Vagina (tissue), 2 donors: ENCODE measurements at regions not wholly inside any gene's neighbourhood (a gene's known extent, or its start where the extent isn't known, plus 50 kb on each side); places are given as distances from the start of the nearest gene placed in this dataset.

Experiments used
- DNase-seq, 2 donors: peaks; one replicate each; pipeline ENCODE4 v3.0.0-alpha.2; 2017; ENCODE audit errors: extremely low spot score in 2 of 2
- H3K27ac ChIP-seq: fragments of 200-600 bp; sonication (generic); one replicate; pipeline ENCODE4 v1.5.1; 2019
- H3K27me3 ChIP-seq: fragments of 200-600 bp; sonication (generic); one replicate; pipeline ENCODE4 v1.5.1; 2019
- H3K36me3 ChIP-seq, 2 donors: fragments of 200-600 bp; sonication (generic); one replicate each; pipeline ENCODE4 v1.5.1; 2017 to 2019
- H3K4me1 ChIP-seq: fragments of 200-600 bp; sonication (generic); one replicate; pipeline ENCODE4 v1.5.1; 2019
- H3K4me3 ChIP-seq, 2 donors: fragments of 200-600 bp; sonication (generic); 1 replicate in 1 of 2; 2 replicates in 1 of 2; pipeline ENCODE4 v1.5.1; 2016 to 2019
- H3K9me3 ChIP-seq: fragments of 200-600 bp; sonication (generic); one replicate; pipeline ENCODE4 v1.5.1; 2019
- POLR2A ChIP-seq, 2 donors: fragments of 450-650 bp; IDR thresholded peaks; one replicate each; pipeline ENCODE4 v1.6.1; 2017; ENCODE audit warnings: antibody characterized with exemption in 2 of 2, mild to moderate bottlenecking in 2 of 2, moderate library complexity in 2 of 2
- POLR2AphosphoS5 ChIP-seq, 2 donors: sonication (generic); formaldehyde crosslinking; IDR thresholded peaks; one replicate each; pipeline ENCODE4 v1.9.0; 2017; ENCODE audit warnings: antibody characterized with exemption in 2 of 2, mild to moderate bottlenecking in 2 of 2, low read depth in 1 of 2; ENCODE audit not compliant: insufficient read depth in 1 of 2
- intact Hi-C: fragments of 100-400 bp; cut with DNase I; formaldehyde crosslinking; loops from one replicate; pipeline ENCODE4 v1.15.1; 2023
- TF ChIP-seq, protein P1 (sequence below), 3 experiments: fragments of 450-650 bp in 2 of 3; fragments of 200-600 bp in 1 of 3; sonication (generic) in 1 of 3; IDR thresholded peaks; one replicate each; pipeline ENCODE4 v1.5.1; 2017 to 2019; ENCODE audit warnings: antibody characterized with exemption in 3 of 3, mild to moderate bottlenecking in 2 of 3, moderate library complexity in 2 of 3

DNA sequence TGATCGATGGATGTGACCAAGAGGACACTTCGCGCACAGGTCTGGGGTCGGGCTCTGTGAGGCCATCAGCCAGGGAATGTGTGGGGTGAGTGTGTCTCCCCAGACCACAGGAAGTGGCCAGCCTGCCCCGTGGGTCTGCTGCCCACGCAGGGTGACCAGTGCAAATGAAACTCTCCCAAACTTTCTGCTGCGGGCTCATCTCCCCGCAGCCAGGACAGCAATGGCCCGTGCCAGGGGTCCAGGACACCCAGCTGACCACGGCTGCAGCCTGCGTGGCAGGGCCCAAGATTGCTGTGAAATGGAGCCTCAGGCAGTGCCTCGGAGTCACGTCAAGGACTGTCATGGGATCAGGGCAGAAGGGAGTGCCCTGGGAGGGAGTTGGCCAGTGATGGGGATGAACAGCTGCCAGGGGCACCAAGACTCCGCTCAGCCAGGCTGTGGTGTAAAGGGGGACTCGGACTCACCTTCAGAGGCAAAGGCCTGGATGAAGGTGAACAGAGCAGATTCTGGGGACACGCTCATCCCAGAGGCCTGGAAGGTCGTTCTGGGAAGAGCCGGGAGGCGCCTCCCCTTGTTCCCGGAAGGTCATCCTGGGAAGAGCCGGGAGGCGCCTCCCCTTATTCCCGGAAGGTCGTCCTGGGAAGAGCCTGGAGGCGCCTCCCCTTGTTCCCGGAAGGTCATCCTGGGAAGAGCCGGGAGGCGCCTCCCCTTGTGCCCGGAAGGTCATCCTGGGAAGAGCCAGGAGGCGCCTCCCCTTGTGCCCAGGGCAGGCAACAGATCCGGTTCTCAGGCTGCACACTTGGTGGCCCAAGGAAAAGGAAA lies 252.6 kb downstream of the BRD1 start:
- Histone ChIP-seq H3K4me1 (no peaks in the 10 kb centered on the region), H3K4me3 (no peak overlapping the region), H3K27ac (no peak overlapping the region), H3K27me3 (no peaks in the 10 kb centered on the region), H3K9me3 (no peaks in the 10 kb centered on the region), H3K36me3 (no peaks in the 10 kb centered on the region)
- no peak for TF ChIP-seq POLR2A (IDR thresholded peaks at IDR 0.05)
- no peak for DNase-seq
- intact Hi-C loops = no loop called here

DNA sequence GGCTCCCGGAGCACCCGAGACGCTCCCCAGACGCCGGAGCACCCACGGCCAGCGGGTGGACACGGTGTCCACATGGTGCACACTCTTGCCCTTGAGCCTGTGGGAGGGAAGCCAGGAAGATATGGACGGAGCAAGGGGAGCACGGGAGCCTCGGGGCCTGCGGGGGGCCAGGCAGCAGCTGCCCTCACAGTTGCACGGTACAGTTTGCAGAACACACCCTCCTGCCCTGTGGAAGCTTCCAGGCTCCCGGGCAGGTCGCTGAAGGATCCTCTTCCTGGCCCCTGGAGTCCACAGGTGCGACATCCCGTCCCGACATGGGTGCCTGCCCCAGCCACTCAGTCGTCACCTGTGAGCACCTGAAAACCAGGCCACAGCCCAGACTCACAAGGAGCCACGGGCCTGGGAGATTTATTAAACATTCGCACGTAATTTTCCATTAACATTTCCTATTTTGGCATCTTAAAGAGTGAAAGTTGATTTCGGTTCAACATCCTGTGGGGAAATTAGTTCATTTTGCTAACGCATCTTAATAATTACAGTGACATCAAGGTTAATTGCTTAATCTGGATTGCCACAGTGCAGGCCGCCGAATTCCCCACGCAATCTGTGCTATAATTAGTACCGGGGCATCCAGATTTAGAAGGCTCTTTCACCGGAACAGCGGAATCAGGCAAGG lies 253.3 kb downstream of the BRD1 start:
- TF ChIP-seq, protein P1, sequence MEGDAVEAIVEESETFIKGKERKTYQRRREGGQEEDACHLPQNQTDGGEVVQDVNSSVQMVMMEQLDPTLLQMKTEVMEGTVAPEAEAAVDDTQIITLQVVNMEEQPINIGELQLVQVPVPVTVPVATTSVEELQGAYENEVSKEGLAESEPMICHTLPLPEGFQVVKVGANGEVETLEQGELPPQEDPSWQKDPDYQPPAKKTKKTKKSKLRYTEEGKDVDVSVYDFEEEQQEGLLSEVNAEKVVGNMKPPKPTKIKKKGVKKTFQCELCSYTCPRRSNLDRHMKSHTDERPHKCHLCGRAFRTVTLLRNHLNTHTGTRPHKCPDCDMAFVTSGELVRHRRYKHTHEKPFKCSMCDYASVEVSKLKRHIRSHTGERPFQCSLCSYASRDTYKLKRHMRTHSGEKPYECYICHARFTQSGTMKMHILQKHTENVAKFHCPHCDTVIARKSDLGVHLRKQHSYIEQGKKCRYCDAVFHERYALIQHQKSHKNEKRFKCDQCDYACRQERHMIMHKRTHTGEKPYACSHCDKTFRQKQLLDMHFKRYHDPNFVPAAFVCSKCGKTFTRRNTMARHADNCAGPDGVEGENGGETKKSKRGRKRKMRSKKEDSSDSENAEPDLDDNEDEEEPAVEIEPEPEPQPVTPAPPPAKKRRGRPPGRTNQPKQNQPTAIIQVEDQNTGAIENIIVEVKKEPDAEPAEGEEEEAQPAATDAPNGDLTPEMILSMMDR (IDR thresholded peaks at IDR 0.05) = no peak
- no peak for TF ChIP-seq POLR2AphosphoS5 (IDR thresholded peaks at IDR 0.05; ENCODE audit: insufficient read depth in 1 of 2, low read depth in 1 of 2)
- no peak for TF ChIP-seq POLR2A (IDR thresholded peaks at IDR 0.05)
- Histone ChIP-seq H3K27ac (no peak overlapping the region), H3K4me1 (no peaks in the 10 kb centered on the region), H3K36me3 (no peaks in the 10 kb centered on the region), H3K4me3 (no peak overlapping the region), H3K9me3 (no peaks in the 10 kb centered on the region), H3K27me3 (no peaks in the 10 kb centered on the region)
- no peak for DNase-seq
- intact Hi-C loops = no loop called here

DNA sequence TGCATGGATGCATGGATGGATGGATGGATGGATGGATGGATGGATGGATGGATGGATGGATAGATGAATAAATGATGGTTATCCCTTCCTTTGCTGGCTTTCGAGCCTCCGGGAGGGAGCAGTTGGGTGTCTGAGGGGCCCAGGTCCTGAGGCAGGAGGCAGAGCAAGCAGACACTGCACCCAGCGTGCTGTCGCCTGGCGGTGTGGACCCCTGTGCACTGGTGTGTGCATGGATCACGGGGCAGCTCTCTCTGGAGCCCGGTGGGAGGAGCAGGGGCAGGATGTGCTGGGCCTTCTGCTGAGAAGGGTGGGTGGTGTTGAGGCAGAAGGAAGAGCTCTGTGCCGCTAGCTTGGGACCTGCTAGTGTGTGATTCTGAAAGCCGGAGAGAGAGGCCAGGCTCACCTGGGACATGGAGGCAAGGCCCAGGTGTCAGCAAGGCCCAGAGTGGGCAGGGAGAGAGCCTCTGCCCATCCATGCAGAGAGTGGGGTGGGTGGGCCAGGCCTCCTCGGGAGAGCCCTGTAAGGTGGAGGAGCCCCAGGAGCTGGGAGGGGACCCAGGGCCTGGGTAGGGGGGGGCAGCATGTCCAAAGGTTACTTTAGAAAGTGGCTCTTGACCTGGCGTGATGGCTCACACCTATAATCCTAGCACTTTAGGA lies 254.4 kb downstream of the BRD1 start:
- Histone ChIP-seq H3K4me3 (no peak overlapping the region), H3K27me3 (no peaks in the 10 kb centered on the region), H3K27ac (no peak overlapping the region), H3K36me3 (no peaks in the 10 kb centered on the region), H3K9me3 (no peaks in the 10 kb centered on the region), H3K4me1 (no peaks in the 10 kb centered on the region)
- intact Hi-C loops = no loop called here
- TF ChIP-seq POLR2A (IDR thresholded peaks at IDR 0.05) (no peak), POLR2AphosphoS5 (IDR thresholded peaks at IDR 0.05; ENCODE audit: insufficient read depth in 1 of 2, low read depth in 1 of 2) (no peak)
- TF ChIP-seq, protein P1 (IDR thresholded peaks at IDR 0.05) = no peak
- DNase-seq = no peak

DNA sequence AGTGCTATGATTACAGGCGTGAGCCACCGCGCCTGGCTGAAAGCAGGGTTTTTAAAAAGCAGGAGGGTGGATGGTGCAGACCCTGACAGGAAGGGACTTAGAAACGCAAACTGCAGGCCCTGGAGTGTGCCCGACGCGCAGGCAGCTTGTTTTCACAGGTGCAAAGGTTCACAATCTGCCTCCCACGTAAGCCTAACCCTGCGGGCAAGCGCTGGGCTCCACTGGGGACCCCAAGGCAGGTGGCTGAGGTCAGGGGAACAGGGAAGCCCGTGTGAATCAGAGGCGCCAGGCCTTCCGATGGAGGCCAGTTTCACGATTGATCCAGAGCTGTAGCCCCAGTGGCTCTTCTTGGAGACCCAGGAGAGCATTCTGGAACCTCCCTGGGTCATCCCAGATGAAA lies 256.3 kb downstream of the BRD1 start:
- Histone ChIP-seq H3K9me3 (no peaks in the 10 kb centered on the region), H3K36me3 (no peaks in the 10 kb centered on the region), H3K4me3 (no peak overlapping the region), H3K27ac (no peak overlapping the region), H3K4me1 (no peaks in the 10 kb centered on the region), H3K27me3 (no peaks in the 10 kb centered on the region)
- intact Hi-C loops = no loop called here
- no peak for DNase-seq
- no peak for TF ChIP-seq POLR2AphosphoS5 (IDR thresholded peaks at IDR 0.05; ENCODE audit: insufficient read depth in 1 of 2, low read depth in 1 of 2)

DNA sequence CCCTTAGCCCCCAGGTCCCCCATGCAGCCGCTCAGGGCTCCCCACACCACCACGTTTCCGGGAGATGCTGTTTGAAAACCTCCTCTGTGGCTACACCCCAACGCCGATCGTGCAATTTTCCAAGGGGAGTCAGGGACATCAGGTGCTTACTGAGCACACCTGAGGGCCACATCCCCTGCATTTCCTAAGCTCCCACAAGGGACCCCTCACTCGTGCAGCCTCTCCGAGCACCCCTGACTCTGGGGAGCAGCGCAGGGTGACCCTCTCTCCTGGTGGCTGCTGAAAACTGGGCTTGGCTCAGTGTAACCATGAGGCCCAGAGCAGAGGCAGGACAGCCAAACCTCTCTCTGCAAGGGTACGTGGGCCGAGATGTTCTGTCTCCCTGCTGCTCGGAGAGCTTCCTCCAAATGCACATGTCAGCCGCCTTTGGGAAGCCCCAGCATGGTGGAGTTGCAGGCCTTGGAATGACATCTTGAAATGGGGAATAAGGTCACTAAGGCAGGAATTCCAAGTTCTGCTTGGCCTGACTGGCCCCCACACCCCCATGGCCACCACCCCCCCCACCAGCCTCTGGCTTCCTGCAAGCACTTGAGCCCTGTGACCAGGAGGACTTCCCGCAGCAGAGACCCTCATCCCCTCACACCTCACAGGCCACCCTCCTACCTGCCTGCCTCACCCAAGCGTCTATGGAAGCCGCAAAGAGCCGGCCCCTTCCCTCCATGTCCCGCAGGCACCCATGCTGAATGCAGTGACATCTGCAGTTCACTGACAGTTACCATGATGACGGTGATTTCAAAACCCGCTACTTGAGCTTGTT lies 257.4 kb downstream of the BRD1 start:
- intact Hi-C loops = no loop called here
- no peaks in the 10 kb centered on the region for H3K4me1 ChIP-seq
- TF ChIP-seq, protein P1 (IDR thresholded peaks at IDR 0.05) = no peak
- TF ChIP-seq POLR2AphosphoS5 (IDR thresholded peaks at IDR 0.05; ENCODE audit: insufficient read depth in 1 of 2, low read depth in 1 of 2) (no peak), POLR2A (IDR thresholded peaks at IDR 0.05) (no peak)
- DNase-seq = no peak
- H3K4me3 ChIP-seq = no peak overlapping the region
- no peaks in the 10 kb centered on the region for H3K9me3 ChIP-seq
- H3K27me3 ChIP-seq = no peaks in the 10 kb centered on the region
- no peak overlapping the region for H3K27ac ChIP-seq
- no peaks in the 10 kb centered on the region for H3K36me3 ChIP-seq
